ENCODE measurements at regions not wholly inside any gene's neighbourhood (a gene's known extent, or its start where the extent isn't known, plus 50 kb on each side); places are given as distances from the start of the nearest gene placed in this dataset.

- WGBS, 2 donors, result 79 to 84% methylated on average over 3 of the region's 3 CpGs
- ATAC-seq (ENCODE audit: insufficient read depth, low FRiP score), result no peak
- H3K27ac ChIP-seq (ENCODE audit: low read depth in 1 of 2, low read length in 1 of 2), result no peak overlapping the region
Observed at GRCh38 chr3:158961911-158962310, 160.1 kb downstream of the MFSD1 start.

GRCh38 chr3:158970006-158970405 is 168.2 kb downstream of the MFSD1 start:
- Histone ChIP-seq H3K27me3 (ENCODE audit: control insufficient read depth in 3 of 3, insufficient read depth in 3 of 3, low read length in 2 of 3) (no peaks in the 10 kb centered on the region), H3K36me3 (ENCODE audit: control insufficient read depth in 4 of 4, insufficient read depth in 4 of 4, low read length in 4 of 4) (no peaks in the 10 kb centered on the region), H3K4me3 (no peak overlapping the region), H3K9ac (ENCODE audit: insufficient read depth in 1 of 2, low read length in 2 of 2) (no peak overlapping the region), H3K9me3 (ENCODE audit: control insufficient read depth in 4 of 4, insufficient read depth in 3 of 4, low read length in 3 of 4) (peaks cover 0 to 3% (median 0%) of the 10 kb centered on the region in 4 donors), H3K4me1 (ENCODE audit: control insufficient read depth in 5 of 5, insufficient read depth in 5 of 5, low read length in 5 of 5) (no peaks in the 10 kb centered on the region), H3K27ac (ENCODE audit: low read depth in 1 of 2, low read length in 1 of 2) (no peak overlapping the region)
- DNase-seq (no peak), ATAC-seq (ENCODE audit: insufficient read depth, low FRiP score) (no peak)
- TF ChIP-seq CTCF (IDR thresholded peaks at IDR 0.05; ENCODE audit: control extremely low read depth, extremely low read depth), result no peak
- 48 to 67% methylated on average over 2 of the region's 2 CpGs for WGBS, 2 donors

More at GRCh38 chr3:158961911-158962310, 160.1 kb downstream of the MFSD1 start:
- Histone ChIP-seq H3K36me3 (ENCODE audit: control insufficient read depth in 4 of 4, insufficient read depth in 4 of 4, low read length in 4 of 4) (no peaks in the 10 kb centered on the region), H3K4me1 (ENCODE audit: control insufficient read depth in 5 of 5, insufficient read depth in 5 of 5, low read length in 5 of 5) (no peaks in the 10 kb centered on the region), H3K27me3 (ENCODE audit: control insufficient read depth in 3 of 3, insufficient read depth in 3 of 3, low read length in 2 of 3) (no peaks in the 10 kb centered on the region), H3K9ac (ENCODE audit: insufficient read depth in 1 of 2, low read length in 2 of 2) (no peak overlapping the region), H3K4me3 (no peak overlapping the region), H3K9me3 (ENCODE audit: control insufficient read depth in 4 of 4, insufficient read depth in 3 of 4, low read length in 3 of 4) (peaks cover 0 to 3% (median 0%) of the 10 kb centered on the region in 4 donors)
- DNase-seq, result no peak
- no peak for TF ChIP-seq CTCF (IDR thresholded peaks at IDR 0.05; ENCODE audit: control extremely low read depth, extremely low read depth)

GRCh38 chr3:158974904-158975303 is 173.1 kb downstream of the MFSD1 start:
- Histone ChIP-seq H3K9ac (ENCODE audit: insufficient read depth in 1 of 2, low read length in 2 of 2) (no peak overlapping the region), H3K27me3 (ENCODE audit: control insufficient read depth in 3 of 3, insufficient read depth in 3 of 3, low read length in 2 of 3) (peaks cover 0 to 1% (median 0%) of the 10 kb centered on the region in 3 donors), H3K27ac (ENCODE audit: low read depth in 1 of 2, low read length in 1 of 2) (no peak overlapping the region), H3K9me3 (ENCODE audit: control insufficient read depth in 4 of 4, insufficient read depth in 3 of 4, low read length in 3 of 4) (no peaks in the 10 kb centered on the region), H3K4me3 (no peak overlapping the region), H3K36me3 (ENCODE audit: control insufficient read depth in 4 of 4, insufficient read depth in 4 of 4, low read length in 4 of 4) (no peaks in the 10 kb centered on the region), H3K4me1 (ENCODE audit: control insufficient read depth in 5 of 5, insufficient read depth in 5 of 5, low read length in 5 of 5) (no peaks in the 10 kb centered on the region)
- no peak for ATAC-seq (ENCODE audit: insufficient read depth, low FRiP score)
- no peak for TF ChIP-seq CTCF (IDR thresholded peaks at IDR 0.05; ENCODE audit: control extremely low read depth, extremely low read depth)
- WGBS, 2 donors, result 80 to 92% methylated on average over 1 of the region's 1 CpG
- no peak for DNase-seq

GRCh38 chr3:158976966-158977365 is 175.1 kb downstream of the MFSD1 start:
- Histone ChIP-seq H3K36me3 (ENCODE audit: control insufficient read depth in 4 of 4, insufficient read depth in 4 of 4, low read length in 4 of 4) (no peaks in the 10 kb centered on the region), H3K4me3 (no peak overlapping the region), H3K27ac (ENCODE audit: low read depth in 1 of 2, low read length in 1 of 2) (no peak overlapping the region), H3K9me3 (ENCODE audit: control insufficient read depth in 4 of 4, insufficient read depth in 3 of 4, low read length in 3 of 4) (peaks cover 0 to 2% (median 0%) of the 10 kb centered on the region in 4 donors), H3K4me1 (ENCODE audit: control insufficient read depth in 5 of 5, insufficient read depth in 5 of 5, low read length in 5 of 5) (no peaks in the 10 kb centered on the region), H3K9ac (ENCODE audit: insufficient read depth in 1 of 2, low read length in 2 of 2) (no peak overlapping the region), H3K27me3 (ENCODE audit: control insufficient read depth in 3 of 3, insufficient read depth in 3 of 3, low read length in 2 of 3) (peaks cover 0 to 2% (median 0%) of the 10 kb centered on the region in 3 donors)
- ATAC-seq (ENCODE audit: insufficient read depth, low FRiP score) (no peak), DNase-seq (no peak)
- no peak for TF ChIP-seq CTCF (IDR thresholded peaks at IDR 0.05; ENCODE audit: control extremely low read depth, extremely low read depth)
- WGBS, 2 donors, result 84 to 88% methylated on average over 2 of the region's 2 CpGs
